ENCODE measurements at regions not wholly inside any gene's neighbourhood (a gene's known extent, or its start where the extent isn't known, plus 50 kb on each side); places are given as distances from the start of the nearest gene placed in this dataset.

DNA sequence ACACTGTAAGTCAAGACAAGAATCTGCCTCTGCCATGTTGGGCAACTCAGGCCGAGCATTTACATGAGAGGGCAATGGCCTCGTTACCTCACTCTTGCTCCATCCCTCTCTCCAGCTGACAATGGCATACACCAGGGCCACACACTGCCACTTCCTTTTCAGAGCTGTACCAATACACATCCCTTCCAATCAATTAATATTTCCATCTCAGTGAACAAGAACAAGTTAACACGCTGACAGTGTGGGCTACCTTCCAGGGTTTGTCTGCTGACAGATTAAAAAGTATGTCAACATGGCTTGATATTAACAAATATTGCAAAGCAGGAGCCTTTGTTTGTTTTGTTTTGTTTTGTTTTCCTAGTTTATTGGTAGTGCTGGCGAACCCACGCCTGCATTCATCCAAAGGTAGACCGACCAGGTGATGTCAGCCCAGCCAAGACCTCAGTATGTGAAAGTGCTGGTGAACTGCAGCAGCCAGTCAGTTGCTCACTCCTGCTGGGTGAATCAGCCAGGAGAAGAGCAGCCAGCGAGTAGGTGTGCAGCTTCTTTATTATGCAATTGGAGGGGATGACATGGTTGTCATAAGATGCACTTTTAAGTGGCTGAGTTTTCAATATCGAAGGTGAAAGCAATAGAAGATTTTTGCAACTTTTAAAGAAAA lies 487.3 kb upstream of the JARID2 start:
- TF ChIP-seq, protein P1, sequence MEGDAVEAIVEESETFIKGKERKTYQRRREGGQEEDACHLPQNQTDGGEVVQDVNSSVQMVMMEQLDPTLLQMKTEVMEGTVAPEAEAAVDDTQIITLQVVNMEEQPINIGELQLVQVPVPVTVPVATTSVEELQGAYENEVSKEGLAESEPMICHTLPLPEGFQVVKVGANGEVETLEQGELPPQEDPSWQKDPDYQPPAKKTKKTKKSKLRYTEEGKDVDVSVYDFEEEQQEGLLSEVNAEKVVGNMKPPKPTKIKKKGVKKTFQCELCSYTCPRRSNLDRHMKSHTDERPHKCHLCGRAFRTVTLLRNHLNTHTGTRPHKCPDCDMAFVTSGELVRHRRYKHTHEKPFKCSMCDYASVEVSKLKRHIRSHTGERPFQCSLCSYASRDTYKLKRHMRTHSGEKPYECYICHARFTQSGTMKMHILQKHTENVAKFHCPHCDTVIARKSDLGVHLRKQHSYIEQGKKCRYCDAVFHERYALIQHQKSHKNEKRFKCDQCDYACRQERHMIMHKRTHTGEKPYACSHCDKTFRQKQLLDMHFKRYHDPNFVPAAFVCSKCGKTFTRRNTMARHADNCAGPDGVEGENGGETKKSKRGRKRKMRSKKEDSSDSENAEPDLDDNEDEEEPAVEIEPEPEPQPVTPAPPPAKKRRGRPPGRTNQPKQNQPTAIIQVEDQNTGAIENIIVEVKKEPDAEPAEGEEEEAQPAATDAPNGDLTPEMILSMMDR (conservative IDR thresholded peaks at IDR 0.05; ENCODE audit: low read length) = no peak
- TF ChIP-seq EZH2phosphoT487 (IDR thresholded peaks at IDR 0.05; ENCODE audit: borderline replicate concordance, low read depth, low read length) = no peak
